Cardiac fibroblast (primary cell): ENCODE measurements at regions not wholly inside any gene's neighbourhood (a gene's known extent, or its start where the extent isn't known, plus 50 kb on each side); places are given as distances from the start of the nearest gene placed in this dataset.
A peak's percentile ranks its signal among the peaks of the same experiment; 100 is the strongest.

ENCODE experiments used
- DNase-seq, 2 donors: peaks; one replicate each; pipeline versions ENCODE4 v3.0.0 to v3.0.0-alpha.2; 2010; ENCODE audit warnings: low read depth in 2 of 2
- H3K4me3 ChIP-seq, 2 donors: replicated peaks in 1 of 2; 1 replicate in 1 of 2; 2 replicates in 1 of 2; pipeline ENCODE4 v1.5.1; 2011; ENCODE audit warnings: low read depth in 2 of 2, low read length in 2 of 2, mild to moderate bottlenecking in 2 of 2, moderate library complexity in 1 of 2
- TF ChIP-seq, protein P1 (sequence below): IDR thresholded peaks from one replicate; pipeline ENCODE4 v1.5.1; 2011; ENCODE audit warnings: low read depth, mild to moderate bottlenecking, low read length, inconsistent platforms

DNA sequence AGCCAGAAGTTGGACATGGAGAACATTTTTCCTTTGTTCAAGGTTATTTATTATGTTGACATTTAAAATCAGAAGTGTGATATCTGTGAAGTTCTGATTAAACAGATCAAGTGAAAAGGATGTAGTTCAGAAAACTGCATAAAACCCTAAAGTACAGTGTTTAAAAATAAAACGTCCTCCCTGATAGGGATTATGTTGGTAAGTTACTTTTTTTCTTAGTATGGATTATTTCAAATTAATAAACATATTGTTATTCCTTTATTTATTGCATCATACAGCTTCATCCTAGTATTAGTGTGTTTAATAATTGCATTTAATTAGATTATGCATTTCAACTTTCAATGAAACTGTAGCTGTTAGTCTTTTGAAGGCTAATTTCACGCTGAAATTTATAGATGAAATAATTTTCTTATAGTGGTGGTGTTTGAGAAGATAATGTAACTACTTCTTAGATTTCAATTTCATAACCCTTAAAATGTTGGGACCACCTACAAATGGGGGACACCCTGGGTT, 157.9 kb upstream of the DMRT1 start:
- DNase-seq = no peak
- H3K4me3 ChIP-seq = no peak overlapping the region
- TF ChIP-seq, protein P1, sequence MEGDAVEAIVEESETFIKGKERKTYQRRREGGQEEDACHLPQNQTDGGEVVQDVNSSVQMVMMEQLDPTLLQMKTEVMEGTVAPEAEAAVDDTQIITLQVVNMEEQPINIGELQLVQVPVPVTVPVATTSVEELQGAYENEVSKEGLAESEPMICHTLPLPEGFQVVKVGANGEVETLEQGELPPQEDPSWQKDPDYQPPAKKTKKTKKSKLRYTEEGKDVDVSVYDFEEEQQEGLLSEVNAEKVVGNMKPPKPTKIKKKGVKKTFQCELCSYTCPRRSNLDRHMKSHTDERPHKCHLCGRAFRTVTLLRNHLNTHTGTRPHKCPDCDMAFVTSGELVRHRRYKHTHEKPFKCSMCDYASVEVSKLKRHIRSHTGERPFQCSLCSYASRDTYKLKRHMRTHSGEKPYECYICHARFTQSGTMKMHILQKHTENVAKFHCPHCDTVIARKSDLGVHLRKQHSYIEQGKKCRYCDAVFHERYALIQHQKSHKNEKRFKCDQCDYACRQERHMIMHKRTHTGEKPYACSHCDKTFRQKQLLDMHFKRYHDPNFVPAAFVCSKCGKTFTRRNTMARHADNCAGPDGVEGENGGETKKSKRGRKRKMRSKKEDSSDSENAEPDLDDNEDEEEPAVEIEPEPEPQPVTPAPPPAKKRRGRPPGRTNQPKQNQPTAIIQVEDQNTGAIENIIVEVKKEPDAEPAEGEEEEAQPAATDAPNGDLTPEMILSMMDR = no peak

DNA sequence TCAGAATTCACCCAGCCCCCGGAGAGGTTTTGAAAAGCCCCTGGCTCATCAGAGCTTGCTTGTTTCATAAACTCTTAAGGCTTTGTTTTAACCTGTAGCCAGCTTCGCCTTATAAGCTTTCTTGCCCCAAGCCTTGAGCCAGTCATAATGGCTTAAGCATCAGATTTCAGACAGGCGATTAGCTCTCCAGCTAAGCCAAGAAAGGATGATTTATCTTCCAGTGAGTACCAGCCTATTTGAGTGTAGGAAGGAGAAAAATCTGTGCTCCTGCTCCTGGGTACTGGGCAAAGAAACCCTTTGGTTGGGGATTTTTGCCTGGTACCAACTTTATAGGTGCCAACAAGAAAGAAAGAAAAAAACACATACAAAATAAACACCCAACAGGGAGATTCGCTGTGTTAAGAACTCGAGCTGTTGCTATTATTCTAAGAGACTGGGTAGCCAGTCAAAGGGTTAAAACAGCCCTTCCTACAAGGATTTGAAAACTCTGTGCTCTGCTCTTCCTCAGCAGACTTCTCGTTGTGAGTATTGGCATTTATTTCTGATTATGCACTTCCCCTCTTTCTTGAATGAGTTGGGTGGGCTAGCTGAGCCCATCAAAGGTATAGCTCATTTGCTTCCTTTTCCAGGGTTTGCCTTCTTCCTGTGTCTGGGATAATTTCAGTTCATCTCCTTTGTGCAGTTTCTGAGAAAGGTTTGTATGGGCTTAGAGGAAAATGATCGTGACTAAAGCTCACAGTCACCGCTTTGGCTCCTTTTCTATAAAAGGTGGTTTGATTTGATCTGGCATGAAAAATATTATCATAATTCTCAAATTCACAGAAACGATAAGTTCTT, 157.2 kb upstream of the DMRT1 start:
- TF ChIP-seq, protein P1 = no peak
- peak overlapping the region in 1 of 2 donors; percentile 31 for H3K4me3 ChIP-seq
- DNase-seq = peak; percentile 47 to 56

DNA sequence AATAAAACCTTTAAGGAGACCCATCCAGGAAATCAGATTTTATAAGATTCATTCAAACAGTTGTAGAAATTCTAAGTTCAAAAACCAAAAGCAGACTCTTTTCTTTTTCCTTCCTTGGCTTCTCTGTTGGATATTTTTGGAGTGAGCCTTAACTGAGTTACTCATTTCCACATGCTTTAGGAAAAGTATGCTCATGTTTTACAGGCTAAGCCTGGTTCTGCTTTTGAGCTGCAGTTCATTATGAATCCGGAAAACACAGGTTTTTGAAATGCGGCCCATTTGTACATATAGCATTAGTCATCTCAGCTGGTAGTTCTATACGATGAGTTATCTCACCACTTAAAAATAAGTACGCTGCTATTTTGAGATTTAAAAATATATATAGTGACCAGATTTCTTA, 156.6 kb upstream of the DMRT1 start:
- no peak overlapping the region for H3K4me3 ChIP-seq
- DNase-seq = peak; percentile 63 to 85

DNA sequence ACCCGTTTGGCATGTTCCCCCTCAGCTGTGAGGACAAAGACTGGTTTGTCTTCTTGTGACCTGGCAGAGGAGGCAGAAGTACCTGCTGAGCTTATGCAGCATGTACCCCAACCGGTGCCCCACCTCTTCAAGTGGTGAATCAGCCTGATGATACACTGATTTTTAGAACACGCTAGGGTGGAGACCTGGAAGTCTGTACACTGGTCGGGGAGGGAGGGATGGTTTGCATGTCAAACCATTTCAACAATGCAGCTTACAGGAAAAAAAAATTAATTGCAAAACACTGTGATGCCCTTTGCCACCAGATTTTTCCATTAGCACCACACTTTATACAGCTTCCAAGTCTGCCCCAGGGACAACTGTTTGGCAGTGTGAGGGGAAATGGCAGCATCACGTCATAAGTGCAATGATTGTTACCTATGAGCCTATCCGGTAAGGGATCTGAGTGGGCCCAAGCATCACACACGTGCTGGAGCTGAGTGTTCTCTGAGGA, 155.1 kb upstream of the DMRT1 start:
- DNase-seq = peak; percentile 78 to 83
- TF ChIP-seq, protein P1 = no peak
- no peak overlapping the region for H3K4me3 ChIP-seq

More for the DNA sequence above, 156.6 kb upstream of the DMRT1 start:
- TF ChIP-seq, protein P1 = no peak

DNA sequence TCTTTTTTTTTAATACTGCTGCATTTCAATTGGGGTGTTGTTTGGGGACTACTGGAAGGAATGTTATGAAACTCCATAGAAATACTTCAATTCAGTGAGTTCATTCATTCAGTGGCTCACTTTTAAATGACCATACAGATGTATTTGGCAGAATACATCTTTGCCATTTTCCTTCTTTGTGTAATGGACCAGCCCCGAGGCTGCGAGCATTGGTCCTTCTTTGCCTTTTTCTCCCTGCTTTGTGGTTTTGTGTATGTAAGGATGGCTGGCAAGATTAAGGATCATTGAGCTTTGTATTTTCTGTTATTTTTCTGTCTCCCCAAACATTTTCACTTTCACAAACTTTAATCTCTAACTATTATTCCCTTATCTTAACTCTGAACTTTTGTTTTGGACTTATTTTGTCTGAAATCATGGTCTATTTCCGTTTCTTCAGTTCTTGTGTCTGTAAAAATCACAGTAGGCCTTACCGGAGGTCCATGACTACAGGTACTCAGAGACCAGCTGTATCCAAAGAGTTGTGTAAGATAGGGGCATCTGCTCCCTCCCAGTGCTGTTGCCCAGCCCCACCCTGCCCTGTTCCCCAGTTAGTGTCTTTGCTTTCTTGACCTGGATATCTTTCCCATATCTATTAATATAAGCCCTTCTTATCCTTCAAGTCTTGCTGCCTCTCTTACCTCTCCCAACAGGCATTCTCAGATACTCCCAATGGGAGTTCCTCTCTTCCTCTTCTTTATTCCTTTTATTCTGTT, 154.3 kb upstream of the DMRT1 start:
- no peak for DNase-seq
- no peak overlapping the region for H3K4me3 ChIP-seq
- TF ChIP-seq, protein P1 = no peak

DNA sequence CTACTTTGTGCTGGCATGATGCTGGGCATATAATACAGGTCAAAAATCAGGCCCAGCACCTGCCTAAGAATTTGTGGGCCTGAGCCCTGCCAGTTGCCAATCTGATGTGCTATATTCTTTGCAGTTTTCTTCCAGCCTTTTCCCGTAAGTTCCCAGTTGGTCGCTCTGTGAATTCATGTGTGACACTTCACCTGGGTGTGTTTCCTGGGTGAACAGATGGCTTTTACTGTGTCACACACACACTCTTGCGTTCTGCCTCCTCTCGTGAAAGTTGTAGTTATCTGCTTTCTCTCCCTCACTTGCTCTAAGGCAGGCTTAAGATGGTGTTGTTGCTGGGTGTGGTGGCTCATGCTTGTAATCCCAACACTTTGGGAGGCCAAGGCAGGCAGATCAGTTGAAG, 153.5 kb upstream of the DMRT1 start:
- TF ChIP-seq, protein P1 = no peak
- DNase-seq = no peak
- no peak overlapping the region for H3K4me3 ChIP-seq
